ENCODE measurements at regions not wholly inside any gene's neighbourhood (a gene's known extent, or its start where the extent isn't known, plus 50 kb on each side); places are given as distances from the start of the nearest gene placed in this dataset.

GRCh38 chr2:238985041-238985729, 137.3 kb downstream of the TWIST2 start:
- no peak for DNase-seq (ENCODE audit: low read depth)

- DNase-seq (ENCODE audit: low read depth), result no peak
Observed at GRCh38 chr2:238985931-238986446, 138.1 kb downstream of the TWIST2 start.

- DNase-seq (ENCODE audit: low read depth), result no peak
Observed at GRCh38 chr2:238986491-238987351, 138.8 kb downstream of the TWIST2 start.

GRCh38 chr2:238987352-238987981, 139.6 kb downstream of the TWIST2 start:
- DNase-seq (ENCODE audit: low read depth), result no peak

GRCh38 chr2:238988105-238988504, 140.2 kb downstream of the TWIST2 start:
- no peak for DNase-seq (ENCODE audit: low read depth)

GRCh38 chr2:238988752-238989151, 140.9 kb downstream of the TWIST2 start:
- no peak for DNase-seq (ENCODE audit: low read depth)

GRCh38 chr2:238989484-238989883, 141.6 kb downstream of the TWIST2 start:
- DNase-seq (ENCODE audit: low read depth), result no peak

GRCh38 chr2:238994432-238994831, 146.5 kb downstream of the TWIST2 start:
- DNase-seq (ENCODE audit: low read depth), result no peak

- no peak for DNase-seq (ENCODE audit: low read depth)
Observed at GRCh38 chr2:238994876-238995275, 147.0 kb downstream of the TWIST2 start.

GRCh38 chr2:238995634-238996033, 147.7 kb downstream of the TWIST2 start:
- no peak for DNase-seq (ENCODE audit: low read depth)

GRCh38 chr2:238996331-238997136, 148.6 kb downstream of the TWIST2 start:
- DNase-seq (ENCODE audit: low read depth), result no peak

- no peak for DNase-seq (ENCODE audit: low read depth)
Observed at GRCh38 chr2:238997137-238997390, 149.2 kb downstream of the TWIST2 start.

- no peak for DNase-seq (ENCODE audit: low read depth)
Observed at GRCh38 chr2:238997684-238998083, 149.8 kb downstream of the TWIST2 start.
